ENCODE measurements at regions not wholly inside any gene's neighbourhood (a gene's known extent, or its start where the extent isn't known, plus 50 kb on each side); places are given as distances from the start of the nearest gene placed in this dataset.

GRCh38 chr2:64876137-64876647 lies 113.0 kb upstream of the SLC1A4 start:
- no peak overlapping the region for H3K4me3 ChIP-seq (ENCODE audit: low read depth, low read length)
- DNase-seq (ENCODE audit: low read depth): peak; percentile 71

DNA sequence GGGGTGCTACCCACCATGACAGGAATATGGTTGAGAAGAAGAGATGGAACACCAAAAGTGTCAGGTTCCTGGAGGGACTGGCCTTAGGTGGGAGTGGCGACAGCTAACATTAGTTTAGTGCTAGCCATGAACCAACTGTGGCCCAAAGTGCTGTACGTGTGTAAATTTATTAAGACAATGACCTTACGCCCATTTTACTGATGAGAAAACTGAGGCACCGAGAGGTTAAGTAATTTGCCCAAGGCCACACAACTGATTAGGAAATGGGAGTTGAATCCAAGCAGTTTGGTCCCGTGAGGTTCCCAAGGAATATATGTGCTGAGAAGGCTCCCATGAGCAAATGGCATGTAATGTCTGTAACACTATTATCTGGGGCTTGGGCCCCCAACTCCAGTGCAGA lies 109.5 kb upstream of the SLC1A4 start:
- DNase-seq (ENCODE audit: low read depth): no peak
- H3K4me3 ChIP-seq (ENCODE audit: low read depth, low read length): no peak overlapping the region
- TF ChIP-seq CTCF (IDR thresholded peaks at IDR 0.05; ENCODE audit: insufficient read depth, low read depth, low read length): no peak

More at GRCh38 chr2:64876137-64876647, 113.0 kb upstream of the SLC1A4 start:
- TF ChIP-seq CTCF (IDR thresholded peaks at IDR 0.05; ENCODE audit: insufficient read depth, low read depth, low read length): no peak

- H3K4me3 ChIP-seq (ENCODE audit: low read depth, low read length): no peak overlapping the region
- DNase-seq (ENCODE audit: low read depth): no peak
- no peak for TF ChIP-seq CTCF (IDR thresholded peaks at IDR 0.05; ENCODE audit: insufficient read depth, low read depth, low read length)
Measured at GRCh38 chr2:64880193-64880951, 108.8 kb upstream of the SLC1A4 start.

DNA sequence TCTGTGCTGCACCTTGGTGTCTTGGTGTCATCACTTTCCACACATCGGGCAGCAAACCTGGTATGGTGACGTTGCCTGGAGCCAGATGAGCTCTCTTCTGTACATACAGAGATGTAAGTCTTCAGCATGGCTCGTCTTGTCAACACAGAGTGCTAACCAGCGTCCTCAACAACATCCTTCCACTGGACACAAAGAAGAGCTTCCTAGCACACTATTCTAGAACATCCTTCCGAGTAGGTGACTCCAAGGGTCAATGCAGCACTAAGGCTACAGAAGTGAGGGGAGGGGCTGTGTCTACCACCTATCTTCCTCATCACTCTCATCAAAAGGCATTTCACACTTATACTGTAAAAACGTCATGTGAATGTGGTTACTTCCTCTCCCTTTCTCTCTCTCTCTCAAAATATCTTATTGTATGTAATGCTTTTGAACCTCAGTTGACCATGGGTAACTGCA lies 108.1 kb upstream of the SLC1A4 start:
- no peak for DNase-seq (ENCODE audit: low read depth)
- no peak overlapping the region for H3K4me3 ChIP-seq (ENCODE audit: low read depth, low read length)
- TF ChIP-seq CTCF (IDR thresholded peaks at IDR 0.05; ENCODE audit: insufficient read depth, low read depth, low read length): no peak

GRCh38 chr2:64887565-64887964 lies 101.6 kb upstream of the SLC1A4 start:
- no peak for TF ChIP-seq CTCF (IDR thresholded peaks at IDR 0.05; ENCODE audit: insufficient read depth, low read depth, low read length)
- DNase-seq (ENCODE audit: low read depth): no peak
- H3K4me3 ChIP-seq (ENCODE audit: low read depth, low read length): no peak overlapping the region

- TF ChIP-seq CTCF (IDR thresholded peaks at IDR 0.05; ENCODE audit: insufficient read depth, low read depth, low read length): peak; percentile 38
- no peak overlapping the region for H3K4me3 ChIP-seq (ENCODE audit: low read depth, low read length)
- DNase-seq (ENCODE audit: low read depth): peak; percentile 45
Measured at GRCh38 chr2:64888591-64889309, 100.4 kb upstream of the SLC1A4 start.

Measured in fibroblast of villous mesenchyme (primary cell).